ENCODE measurements at regions not wholly inside any gene's neighbourhood (a gene's known extent, or its start where the extent isn't known, plus 50 kb on each side); places are given as distances from the start of the nearest gene placed in this dataset.

- no peak for TF ChIP-seq CTCF (IDR thresholded peaks at IDR 0.05)
- TF ChIP-seq POLR2A (IDR thresholded peaks at IDR 0.05; ENCODE audit: low read depth), result no peak
- TF ChIP-seq EP300 (IDR thresholded peaks at IDR 0.05), result no peak
- no peak for TF ChIP-seq POLR2AphosphoS5 (IDR thresholded peaks at IDR 0.05)
- no peaks in the 10 kb centered on the region for H3K27me3 ChIP-seq
- 94% methylated on average over 2 of the region's 2 CpGs for WGBS
- intact Hi-C loops (cut with DNase I), result no loop called here
- H3K4me1 ChIP-seq, result no peaks in the 10 kb centered on the region
- H3K9me3 ChIP-seq, result peaks cover 0 to 21% (median 0%) of the 10 kb centered on the region in 4 donors
- H3K36me3 ChIP-seq, result no peaks in the 10 kb centered on the region
- no peak overlapping the region for H3K4me3 ChIP-seq
- H3K27ac ChIP-seq (replicated peaks in 1 of 4), result no peak overlapping the region
- no peak for DNase-seq (ENCODE audit: extremely low spot score)
Observed at GRCh38 chrX:40483502-40483901, 97.3 kb upstream of the ATP6AP2 start.

GRCh38 chrX:40479777-40480318 lies 100.9 kb upstream of the ATP6AP2 start:
- WGBS, result 84% methylated on average over 7 of the region's 7 CpGs

GRCh38 chrX:40478474-40479065 lies 102.2 kb upstream of the ATP6AP2 start:
- 87% methylated on average over 2 of the region's 2 CpGs for whole genome bisulfite sequencing
- no peak overlapping the region for H3K4me3 ChIP-seq
- intact Hi-C loops (cut with DNase I), result no loop called here
- H3K4me1 ChIP-seq, result peaks cover 0 to 12% (median 4%) of the 10 kb centered on the region in 4 donors
- TF ChIP-seq EP300 (IDR thresholded peaks at IDR 0.05) (no peak), CTCF (IDR thresholded peaks at IDR 0.05) (no peak), POLR2AphosphoS5 (IDR thresholded peaks at IDR 0.05) (no peak)
- H3K27ac ChIP-seq (replicated peaks in 1 of 4), result no peak overlapping the region
- H3K9me3 ChIP-seq, result no peaks in the 10 kb centered on the region
- no peaks in the 10 kb centered on the region for H3K27me3 ChIP-seq
- H3K36me3 ChIP-seq, result no peaks in the 10 kb centered on the region
- DNase-seq (ENCODE audit: extremely low spot score), result no peak

More at GRCh38 chrX:40479777-40480318, 100.9 kb upstream of the ATP6AP2 start:
- H3K36me3 ChIP-seq, result no peaks in the 10 kb centered on the region
- no peaks in the 10 kb centered on the region for H3K9me3 ChIP-seq
- intact Hi-C loops (cut with DNase I), result no loop called here
- H3K4me3 ChIP-seq, result no peak overlapping the region
- TF ChIP-seq POLR2AphosphoS5 (IDR thresholded peaks at IDR 0.05) (no peak), POLR2A (IDR thresholded peaks at IDR 0.05; ENCODE audit: low read depth) (no peak), CTCF (IDR thresholded peaks at IDR 0.05) (no peak), EP300 (IDR thresholded peaks at IDR 0.05) (no peak)
- H3K27ac ChIP-seq (replicated peaks in 1 of 4), result no peak overlapping the region
- DNase-seq (ENCODE audit: extremely low spot score), result no peak
- no peaks in the 10 kb centered on the region for H3K27me3 ChIP-seq
- peaks cover 0 to 1% (median 0%) of the 10 kb centered on the region in 4 donors for H3K4me1 ChIP-seq

- intact Hi-C loops (cut with DNase I), result no loop called here
- H3K27ac ChIP-seq (replicated peaks in 1 of 4), result no peak overlapping the region
- H3K27me3 ChIP-seq, result no peaks in the 10 kb centered on the region
- DNase-seq (ENCODE audit: extremely low spot score), result no peak
- WGBS, result 74% methylated on average over 7 of the region's 7 CpGs
- H3K4me3 ChIP-seq, result no peak overlapping the region
- no peak for TF ChIP-seq POLR2AphosphoS5 (IDR thresholded peaks at IDR 0.05)
- no peak for TF ChIP-seq CTCF (IDR thresholded peaks at IDR 0.05)
- no peak for TF ChIP-seq EP300 (IDR thresholded peaks at IDR 0.05)
- TF ChIP-seq POLR2A (IDR thresholded peaks at IDR 0.05; ENCODE audit: low read depth), result no peak
- no peaks in the 10 kb centered on the region for H3K36me3 ChIP-seq
- no peaks in the 10 kb centered on the region for H3K9me3 ChIP-seq
- H3K4me1 ChIP-seq, result peaks cover 0 to 19% (median 11%) of the 10 kb centered on the region in 4 donors
Observed at GRCh38 chrX:40476958-40477357, 103.8 kb upstream of the ATP6AP2 start.

- DNase-seq (ENCODE audit: extremely low spot score), result no peak
- no peaks in the 10 kb centered on the region for H3K9me3 ChIP-seq
- no peak for TF ChIP-seq POLR2A (IDR thresholded peaks at IDR 0.05; ENCODE audit: low read depth)
- no peak overlapping the region for H3K27ac ChIP-seq (replicated peaks in 1 of 4)
- WGBS, result 60% methylated on average over 9 of the region's 9 CpGs
- intact Hi-C loops (cut with DNase I), result no loop called here
- no peaks in the 10 kb centered on the region for H3K36me3 ChIP-seq
- peaks cover 0 to 4% (median 0%) of the 10 kb centered on the region in 4 donors for H3K27me3 ChIP-seq
- peaks cover 0 to 24% (median 15%) of the 10 kb centered on the region in 4 donors for H3K4me1 ChIP-seq
- H3K4me3 ChIP-seq, result no peak overlapping the region
Observed at GRCh38 chrX:40474645-40475044, 106.1 kb upstream of the ATP6AP2 start.

Measured in esophagus muscularis mucosa (tissue), 4 donors.